ENCODE measurements at regions not wholly inside any gene's neighbourhood (a gene's known extent, or its start where the extent isn't known, plus 50 kb on each side); places are given as distances from the start of the nearest gene placed in this dataset.
"Not testable (repeated sequence)": the region's sequence is repeated elsewhere in the genome, so short reads cannot be mapped to it uniquely, and the experiment has no call there.

GRCh38 chr4:58871509-58871908 lies 1761.3 kb upstream of the IGFBP7 start:
- H3K4me3 Mint-ChIP-seq (ENCODE audit: low read depth): no peak overlapping the region
- intact Hi-C loops (cut with micrococcal nuclease): no loop called here
- H3K4me1 Mint-ChIP-seq (ENCODE audit: low read depth): no peaks in the 10 kb centered on the region
- no peak for DNase-seq (ENCODE audit: low spot score)
- no peaks in the 10 kb centered on the region for H3K36me3 Mint-ChIP-seq (ENCODE audit: low read depth)
- no peaks in the 10 kb centered on the region for H3K27me3 Mint-ChIP-seq (ENCODE audit: low read depth)
- H3K9me3 Mint-ChIP-seq: peaks cover 29% of the 10 kb centered on the region
- H3K27ac Mint-ChIP-seq: no peak overlapping the region

GRCh38 chr4:58849026-58849425 lies 1738.8 kb upstream of the IGFBP7 start:
- Mint-ChIP-seq H3K4me1 (ENCODE audit: low read depth) (no peaks in the 10 kb centered on the region), H3K27me3 (ENCODE audit: low read depth) (no peaks in the 10 kb centered on the region), H3K9me3 (peaks cover 46% of the 10 kb centered on the region), H3K36me3 (ENCODE audit: low read depth) (no peaks in the 10 kb centered on the region), H3K27ac (no peak overlapping the region), H3K4me3 (ENCODE audit: low read depth) (no peak overlapping the region)
- intact Hi-C loops (cut with micrococcal nuclease): no loop called here
- no peak for DNase-seq (ENCODE audit: low spot score)

- peaks cover 43% of the 10 kb centered on the region for H3K9me3 Mint-ChIP-seq
- H3K4me1 Mint-ChIP-seq (ENCODE audit: low read depth): no peaks in the 10 kb centered on the region
- H3K27ac Mint-ChIP-seq: no peak overlapping the region
These were observed 1733.3 kb upstream of the IGFBP7 start for GRCh38 chr4:58843455-58843854.

GRCh38 chr4:58833126-58833525 lies 1722.9 kb upstream of the IGFBP7 start:
- H3K4me3 Mint-ChIP-seq (ENCODE audit: low read depth): no peak overlapping the region
- intact Hi-C loops (cut with micrococcal nuclease): no loop called here
- H3K9me3 Mint-ChIP-seq: peaks cover 33% of the 10 kb centered on the region
- no peaks in the 10 kb centered on the region for H3K4me1 Mint-ChIP-seq (ENCODE audit: low read depth)
- H3K36me3 Mint-ChIP-seq (ENCODE audit: low read depth): no peaks in the 10 kb centered on the region
- no peaks in the 10 kb centered on the region for H3K27me3 Mint-ChIP-seq (ENCODE audit: low read depth)
- no peak for DNase-seq (ENCODE audit: low spot score)
- no peak overlapping the region for H3K27ac Mint-ChIP-seq

More at GRCh38 chr4:58843455-58843854, 1733.3 kb upstream of the IGFBP7 start:
- intact Hi-C loops (cut with micrococcal nuclease): no loop called here
- H3K4me3 Mint-ChIP-seq (ENCODE audit: low read depth): no peak overlapping the region
- DNase-seq (ENCODE audit: low spot score): no peak
- H3K36me3 Mint-ChIP-seq (ENCODE audit: low read depth): no peaks in the 10 kb centered on the region
- no peaks in the 10 kb centered on the region for H3K27me3 Mint-ChIP-seq (ENCODE audit: low read depth)

GRCh38 chr4:58825278-58825677 lies 1715.1 kb upstream of the IGFBP7 start:
- Mint-ChIP-seq H3K4me3 (ENCODE audit: low read depth) (no peak overlapping the region), H3K36me3 (ENCODE audit: low read depth) (no peaks in the 10 kb centered on the region), H3K4me1 (ENCODE audit: low read depth) (no peaks in the 10 kb centered on the region), H3K27me3 (ENCODE audit: low read depth) (no peaks in the 10 kb centered on the region), H3K9me3 (peaks cover 38% of the 10 kb centered on the region), H3K27ac (no peak overlapping the region)
- DNase-seq (ENCODE audit: low spot score): no peak
- intact Hi-C loops (cut with micrococcal nuclease): no loop called here

DNA sequence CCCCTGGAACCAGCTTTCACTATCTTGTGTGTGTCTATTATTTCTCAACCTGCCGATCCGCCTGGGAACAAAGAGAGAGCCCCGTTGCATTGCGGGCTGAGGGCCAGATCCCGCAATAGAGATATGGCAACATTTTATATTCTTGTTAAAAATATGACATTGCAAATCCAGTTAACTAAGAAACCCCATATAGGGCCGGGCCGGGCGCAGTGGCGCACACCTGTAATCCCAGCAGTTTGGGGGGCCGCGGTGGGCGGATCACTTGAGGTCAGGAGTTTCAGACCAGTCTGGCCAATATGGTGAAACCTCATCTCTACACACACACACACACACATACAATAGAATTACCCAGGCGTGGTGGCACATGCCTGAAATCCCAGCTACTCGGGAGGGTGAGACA lies 1708.4 kb upstream of the IGFBP7 start:
- DNase-seq (ENCODE audit: low spot score); intact Hi-C loops (cut with micrococcal nuclease); H3K4me3 Mint-ChIP-seq (ENCODE audit: low read depth); H3K27me3 Mint-ChIP-seq (ENCODE audit: low read depth); H3K27ac Mint-ChIP-seq; H3K4me1 Mint-ChIP-seq (ENCODE audit: low read depth); H3K36me3 Mint-ChIP-seq (ENCODE audit: low read depth): not testable (repeated sequence)
- peaks cover 41% of the 10 kb centered on the region for H3K9me3 Mint-ChIP-seq

GRCh38 chr4:58809948-58810347 lies 1699.8 kb upstream of the IGFBP7 start:
- Mint-ChIP-seq H3K9me3 (peaks cover 47% of the 10 kb centered on the region), H3K27ac (no peak overlapping the region), H3K27me3 (ENCODE audit: low read depth) (no peaks in the 10 kb centered on the region), H3K36me3 (ENCODE audit: low read depth) (no peaks in the 10 kb centered on the region), H3K4me1 (ENCODE audit: low read depth) (no peaks in the 10 kb centered on the region), H3K4me3 (ENCODE audit: low read depth) (no peak overlapping the region)
- intact Hi-C loops (cut with micrococcal nuclease): no loop called here
- no peak for DNase-seq (ENCODE audit: low spot score)

DNA sequence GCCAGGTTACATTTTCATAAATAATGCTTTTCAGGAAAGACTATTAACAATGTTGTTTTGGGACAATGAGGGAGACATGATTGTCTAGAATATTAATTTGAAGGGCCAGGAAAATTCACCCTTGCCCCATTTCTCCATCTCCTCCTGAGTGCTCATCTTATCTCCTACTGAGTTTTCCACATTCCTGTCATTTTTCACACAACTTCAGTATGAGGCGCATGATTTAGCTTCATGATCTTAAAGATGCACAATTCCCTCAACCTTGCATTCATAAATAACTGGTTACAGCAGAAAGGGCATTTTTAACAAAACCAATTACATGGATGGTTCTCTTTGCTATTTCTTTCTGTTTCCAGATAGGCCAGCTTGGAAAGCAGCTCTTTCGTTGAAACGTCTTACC lies 1699.2 kb upstream of the IGFBP7 start:
- Mint-ChIP-seq H3K27ac (no peak overlapping the region), H3K9me3 (peaks cover 44% of the 10 kb centered on the region), H3K36me3 (ENCODE audit: low read depth) (no peaks in the 10 kb centered on the region), H3K4me1 (ENCODE audit: low read depth) (no peaks in the 10 kb centered on the region), H3K4me3 (ENCODE audit: low read depth) (no peak overlapping the region), H3K27me3 (ENCODE audit: low read depth) (no peaks in the 10 kb centered on the region)
- DNase-seq (ENCODE audit: low spot score): no peak
- intact Hi-C loops (cut with micrococcal nuclease): no loop called here

DNA sequence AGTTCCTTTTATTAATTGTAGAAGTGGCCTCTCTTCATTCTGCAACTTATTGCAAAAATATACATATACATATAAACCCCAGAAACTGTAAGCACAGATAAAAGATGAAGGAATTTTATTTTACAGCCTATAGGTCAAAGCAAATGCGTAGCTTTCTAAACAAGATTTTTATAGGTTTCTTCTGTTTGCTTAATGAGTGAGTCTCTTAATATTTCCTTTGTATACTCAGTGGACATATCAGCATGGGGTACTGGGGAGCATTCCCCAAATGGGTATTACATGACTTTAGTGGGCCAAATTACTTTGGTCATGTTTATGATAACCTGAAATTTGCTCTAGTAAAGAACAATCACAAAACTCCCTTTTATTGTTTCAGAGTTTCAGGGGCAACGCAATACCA lies 1698.6 kb upstream of the IGFBP7 start:
- H3K27ac Mint-ChIP-seq: no peak overlapping the region
- DNase-seq (ENCODE audit: low spot score): no peak
- no peaks in the 10 kb centered on the region for H3K27me3 Mint-ChIP-seq (ENCODE audit: low read depth)
- no peaks in the 10 kb centered on the region for H3K36me3 Mint-ChIP-seq (ENCODE audit: low read depth)
- intact Hi-C loops (cut with micrococcal nuclease): no loop called here
- peaks cover 44% of the 10 kb centered on the region for H3K9me3 Mint-ChIP-seq
- no peaks in the 10 kb centered on the region for H3K4me1 Mint-ChIP-seq (ENCODE audit: low read depth)
- H3K4me3 Mint-ChIP-seq (ENCODE audit: low read depth): no peak overlapping the region

DNA sequence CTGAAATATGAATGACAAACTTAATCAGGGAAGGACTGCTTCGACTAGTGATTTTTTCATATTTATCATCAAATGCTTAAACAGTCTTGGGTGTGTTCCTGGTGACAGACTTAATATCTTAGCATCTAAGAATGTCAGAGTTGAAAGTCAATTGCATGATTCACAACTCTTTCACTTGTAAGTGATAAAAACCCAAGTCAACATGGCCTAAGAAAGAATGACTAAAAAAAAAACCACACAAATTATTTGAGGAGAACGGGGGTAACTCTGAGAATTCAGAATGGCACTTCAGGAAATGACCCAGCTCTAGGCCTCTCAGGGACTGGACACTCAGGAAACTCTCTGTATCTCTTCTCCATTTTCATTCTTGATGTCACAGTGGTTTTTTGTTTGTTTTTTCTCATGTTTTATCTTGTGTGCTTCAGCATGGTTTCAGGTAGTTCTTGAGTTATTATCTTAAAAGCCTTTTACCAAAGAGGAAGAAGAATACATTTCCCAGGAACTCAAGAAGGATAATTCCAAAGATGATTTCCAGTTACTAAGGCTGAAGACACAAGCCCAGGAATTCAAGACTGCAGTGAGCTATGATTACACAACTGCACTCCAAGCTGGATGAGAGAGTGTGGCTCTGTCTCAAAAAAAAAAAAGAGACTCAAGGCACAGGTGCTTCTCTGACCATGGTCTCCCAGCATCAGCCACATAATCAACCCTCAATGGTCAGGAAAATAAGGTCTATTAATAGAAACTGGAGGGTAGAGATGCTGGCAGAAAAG lies 1697.8 kb upstream of the IGFBP7 start:
- intact Hi-C loops (cut with micrococcal nuclease): no loop called here
- H3K4me3 Mint-ChIP-seq (ENCODE audit: low read depth): no peak overlapping the region

DNA sequence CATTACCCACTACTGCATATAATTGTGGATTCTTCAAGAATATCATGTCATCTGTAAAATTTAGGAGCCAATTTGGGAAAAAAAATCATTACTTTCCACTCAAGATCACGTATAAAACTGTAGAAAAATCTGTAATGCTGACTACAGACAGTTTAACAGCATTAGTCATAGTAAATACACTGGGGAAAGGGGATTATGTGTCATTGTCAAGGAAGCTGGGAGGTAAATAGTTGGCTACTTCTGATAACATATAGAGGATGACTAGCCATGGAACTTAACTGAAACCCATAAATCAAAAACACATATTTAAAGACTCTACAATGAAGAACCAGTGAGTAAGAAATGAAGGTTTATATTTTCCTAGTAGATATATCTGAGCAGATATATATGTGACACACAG lies 1666.4 kb upstream of the IGFBP7 start:
- peaks cover 19% of the 10 kb centered on the region for H3K9me3 Mint-ChIP-seq
- no peaks in the 10 kb centered on the region for H3K36me3 Mint-ChIP-seq (ENCODE audit: low read depth)
- no peak overlapping the region for H3K27ac Mint-ChIP-seq
- no peak overlapping the region for H3K4me3 Mint-ChIP-seq (ENCODE audit: low read depth)
- no peak for DNase-seq (ENCODE audit: low spot score)
- H3K4me1 Mint-ChIP-seq (ENCODE audit: low read depth): no peaks in the 10 kb centered on the region
- H3K27me3 Mint-ChIP-seq (ENCODE audit: low read depth): no peaks in the 10 kb centered on the region
- intact Hi-C loops (cut with micrococcal nuclease): no loop called here

More for the DNA sequence above, 1697.8 kb upstream of the IGFBP7 start:
- H3K27me3 Mint-ChIP-seq (ENCODE audit: low read depth): no peaks in the 10 kb centered on the region
- peaks cover 42% of the 10 kb centered on the region for H3K9me3 Mint-ChIP-seq
- no peak for DNase-seq (ENCODE audit: low spot score)
- no peaks in the 10 kb centered on the region for H3K36me3 Mint-ChIP-seq (ENCODE audit: low read depth)
- no peak overlapping the region for H3K27ac Mint-ChIP-seq
- H3K4me1 Mint-ChIP-seq (ENCODE audit: low read depth): no peaks in the 10 kb centered on the region

DNA sequence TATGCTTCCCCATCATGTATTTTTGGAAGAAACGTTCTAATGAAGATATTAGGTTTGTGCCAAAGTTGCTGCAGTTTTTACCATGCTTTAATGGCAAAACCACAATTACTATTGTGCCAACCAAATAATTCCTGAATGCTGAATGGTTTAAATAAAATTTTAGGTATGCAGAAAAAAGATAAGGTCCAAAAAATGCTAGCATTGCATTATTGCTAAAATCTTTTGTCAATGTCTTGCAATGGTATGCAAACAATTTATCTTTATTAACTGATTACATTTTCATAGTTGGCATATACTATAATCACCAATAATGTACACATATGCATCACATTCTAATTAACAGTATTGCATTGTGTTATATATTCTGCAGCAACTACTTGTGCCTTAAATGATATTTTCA lies 1657.4 kb upstream of the IGFBP7 start:
- no peak for DNase-seq (ENCODE audit: low spot score)
- H3K36me3 Mint-ChIP-seq (ENCODE audit: low read depth): no peaks in the 10 kb centered on the region
- H3K9me3 Mint-ChIP-seq: peaks cover 22% of the 10 kb centered on the region
- H3K27ac Mint-ChIP-seq: no peak overlapping the region
- H3K4me1 Mint-ChIP-seq (ENCODE audit: low read depth): no peaks in the 10 kb centered on the region
- H3K4me3 Mint-ChIP-seq (ENCODE audit: low read depth): no peak overlapping the region
- intact Hi-C loops (cut with micrococcal nuclease): no loop called here
- no peaks in the 10 kb centered on the region for H3K27me3 Mint-ChIP-seq (ENCODE audit: low read depth)

- intact Hi-C loops (cut with micrococcal nuclease): no loop called here
- Mint-ChIP-seq H3K4me3 (ENCODE audit: low read depth) (no peak overlapping the region), H3K27ac (no peak overlapping the region), H3K36me3 (ENCODE audit: low read depth) (no peaks in the 10 kb centered on the region), H3K9me3 (peaks cover 19% of the 10 kb centered on the region), H3K27me3 (ENCODE audit: low read depth) (no peaks in the 10 kb centered on the region), H3K4me1 (ENCODE audit: low read depth) (no peaks in the 10 kb centered on the region)
- no peak for DNase-seq (ENCODE audit: low spot score)
These were observed 1656.6 kb upstream of the IGFBP7 start for GRCh38 chr4:58766763-58767162.

GRCh38 chr4:58761563-58761962 lies 1651.4 kb upstream of the IGFBP7 start:
- no peaks in the 10 kb centered on the region for H3K27me3 Mint-ChIP-seq (ENCODE audit: low read depth)
- H3K36me3 Mint-ChIP-seq (ENCODE audit: low read depth): no peaks in the 10 kb centered on the region
- H3K27ac Mint-ChIP-seq: no peak overlapping the region
- H3K4me1 Mint-ChIP-seq (ENCODE audit: low read depth): no peaks in the 10 kb centered on the region
- H3K4me3 Mint-ChIP-seq (ENCODE audit: low read depth): no peak overlapping the region
- H3K9me3 Mint-ChIP-seq: peaks cover 9% of the 10 kb centered on the region
- intact Hi-C loops (cut with micrococcal nuclease): no loop called here
- DNase-seq (ENCODE audit: low spot score): no peak
